HPDE6-E6E7 (cell line): ENCODE measurements at regions not wholly inside any gene's neighbourhood (a gene's known extent, or its start where the extent isn't known, plus 50 kb on each side); places are given as distances from the start of the nearest gene placed in this dataset.

ENCODE experiments used
- DNase-seq: peaks from one replicate; pipeline ENCODE4 v3.0.0; 2011; ENCODE audit warnings: missing footprints; ENCODE audit errors: extremely low spot score

- no peak for DNase-seq
Measured at GRCh38 chr4:3831529-3832150, 65.5 kb downstream of the ADRA2C start.

- no peak for DNase-seq
Measured at GRCh38 chr4:3832536-3833220, 66.5 kb downstream of the ADRA2C start.

GRCh38 chr4:3833326-3833989, 67.3 kb downstream of the ADRA2C start:
- DNase-seq, result no peak

DNA sequence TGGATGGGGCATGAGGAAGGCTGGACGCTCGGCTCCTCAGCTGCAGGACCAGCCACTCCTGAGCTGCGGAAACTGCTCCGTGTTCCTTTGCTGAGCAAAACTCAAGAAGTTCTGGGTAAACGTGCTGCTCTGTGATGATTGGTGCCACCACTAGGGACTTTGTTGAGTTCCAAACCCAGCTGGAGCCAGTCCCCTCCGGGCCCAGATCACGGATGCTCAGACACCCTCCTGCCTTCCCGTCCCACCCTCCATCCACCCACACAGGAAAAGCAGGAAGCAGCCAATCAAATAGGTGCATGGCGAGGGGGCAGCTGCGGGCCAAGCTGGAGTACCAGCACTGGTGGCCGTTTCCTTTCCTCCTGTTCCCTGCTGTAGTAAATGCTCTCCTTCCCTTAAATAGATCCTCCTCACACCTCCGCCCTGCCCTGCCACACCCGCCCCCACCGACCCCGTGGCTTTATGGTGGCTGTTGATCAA, 68.0 kb downstream of the ADRA2C start:
- no peak for DNase-seq

DNA sequence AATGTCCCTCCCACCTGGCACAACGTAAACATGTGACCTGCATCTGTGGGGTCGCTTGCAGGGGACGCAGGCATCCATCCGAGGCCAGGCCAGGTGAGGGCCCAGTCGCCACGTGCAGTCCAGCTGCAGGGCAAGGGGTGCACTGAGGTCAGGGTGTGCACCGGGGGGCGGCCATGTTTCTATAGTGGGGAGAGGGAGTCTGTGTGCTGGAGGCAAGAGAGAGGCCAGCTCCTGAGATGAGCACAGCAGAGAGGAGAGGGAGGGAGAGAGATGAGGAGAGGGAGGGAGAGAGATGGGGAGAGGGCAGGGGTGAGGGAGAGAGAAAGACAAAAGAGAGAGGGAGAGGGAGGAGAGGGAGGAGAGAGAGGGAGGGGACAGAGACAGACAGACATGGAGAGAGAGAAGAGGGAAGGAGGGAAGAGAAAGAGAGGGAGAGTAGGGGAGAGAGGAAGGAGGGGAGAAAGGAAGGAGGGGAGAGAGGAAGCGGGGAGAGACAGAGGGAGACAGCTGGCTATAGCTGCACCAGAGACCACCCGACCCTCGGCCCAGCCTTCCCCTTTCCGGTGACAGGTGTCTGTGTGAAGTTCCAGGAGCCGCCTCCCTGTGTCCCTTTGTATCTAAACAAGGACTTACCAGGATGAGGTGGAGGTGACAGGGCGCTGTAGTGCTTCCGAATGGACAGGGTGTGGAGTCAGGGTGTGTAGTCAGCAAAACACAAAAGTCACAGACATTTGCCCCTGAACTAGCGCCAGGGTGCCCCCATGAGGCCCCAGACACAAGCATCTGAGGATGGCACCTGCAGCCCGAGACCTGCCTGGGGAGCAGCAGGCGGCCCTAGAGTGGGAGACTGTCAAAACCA, 68.7 kb downstream of the ADRA2C start:
- no peak for DNase-seq

GRCh38 chr4:3835527-3836405, 69.6 kb downstream of the ADRA2C start:
- no peak for DNase-seq

GRCh38 chr4:3836406-3836755, 70.2 kb downstream of the ADRA2C start:
- no peak for DNase-seq

DNA sequence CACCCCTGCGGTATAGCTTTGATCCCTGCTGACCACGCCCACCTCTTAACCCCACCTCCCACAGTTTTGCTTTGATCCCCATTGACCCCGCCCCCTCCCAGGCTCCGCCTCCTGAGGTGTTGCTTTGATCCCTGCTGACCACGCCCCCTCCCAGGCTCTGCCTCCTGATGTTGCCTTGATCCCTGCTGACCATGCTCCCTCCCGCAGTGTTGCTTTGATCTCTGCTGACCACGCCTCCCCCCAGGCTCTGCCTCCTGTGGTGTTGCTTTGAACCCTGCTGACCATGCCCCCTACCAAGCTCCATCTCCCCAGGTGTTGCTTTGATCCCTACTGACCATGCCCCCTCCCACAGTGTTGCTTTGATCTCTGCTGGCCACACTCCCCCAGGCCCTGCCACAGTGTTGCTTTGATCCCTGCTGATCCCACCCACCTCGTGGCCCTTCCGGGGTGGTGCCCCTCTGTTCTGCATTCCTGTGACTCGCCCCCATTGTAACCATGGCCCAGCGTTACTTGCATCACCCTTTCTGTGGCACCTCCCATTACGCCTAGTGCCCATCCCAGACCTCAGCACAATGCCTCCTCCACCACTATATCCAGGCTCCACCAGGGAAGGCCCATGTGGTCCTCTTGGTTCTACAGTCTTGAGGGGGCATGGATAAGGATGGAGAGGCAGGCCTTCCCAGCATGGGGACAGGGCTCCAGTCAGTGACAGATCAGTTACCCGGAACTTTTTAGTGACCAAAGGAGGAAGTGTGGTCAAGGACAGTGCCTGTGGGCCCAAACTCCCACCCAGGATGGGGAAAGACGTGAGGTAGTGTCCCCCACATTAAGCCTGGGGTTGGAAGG, 70.8 kb downstream of the ADRA2C start:
- DNase-seq, result no peak

GRCh38 chr4:3838437-3839380, 72.5 kb downstream of the ADRA2C start:
- DNase-seq, result no peak

GRCh38 chr4:3845094-3845743, 79.0 kb downstream of the ADRA2C start:
- no peak for DNase-seq

- no peak for DNase-seq
Measured at GRCh38 chr4:3845744-3846429, 79.7 kb downstream of the ADRA2C start.

DNA sequence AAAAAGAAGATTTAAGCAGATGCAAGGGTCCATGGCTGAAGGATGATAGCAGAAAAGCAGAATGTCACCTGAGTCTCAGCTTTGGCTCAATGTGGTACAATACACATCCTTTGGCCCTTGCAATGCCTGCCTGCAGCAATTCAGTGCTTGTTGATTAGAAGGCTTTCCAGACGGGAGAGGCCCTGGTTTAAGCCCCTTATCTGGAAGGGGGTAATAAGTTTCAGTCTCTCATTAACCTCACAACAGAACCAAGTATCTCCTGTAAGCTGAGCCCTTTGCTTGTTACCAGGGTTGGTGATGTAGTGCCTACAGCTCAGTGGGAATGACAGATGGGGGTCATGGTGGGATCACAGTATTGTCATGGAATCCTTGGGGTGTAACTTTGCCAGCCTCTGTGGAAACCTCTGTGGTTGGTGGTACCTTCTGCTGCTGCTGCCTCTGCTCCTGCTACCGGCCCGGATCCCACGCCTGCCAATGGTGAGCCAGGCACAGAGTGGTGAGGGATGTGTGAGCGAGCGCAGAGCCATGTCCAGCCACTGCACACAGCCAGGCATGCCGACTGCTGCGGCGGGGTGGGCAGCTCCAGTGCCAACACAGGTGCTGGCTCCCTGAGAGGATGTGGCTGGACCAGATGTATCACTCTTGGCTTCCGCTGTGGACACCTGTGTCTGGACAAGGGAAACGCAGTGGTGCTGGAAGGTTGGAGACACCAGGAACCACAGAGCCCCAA, 81.2 kb downstream of the ADRA2C start:
- no peak for DNase-seq

DNA sequence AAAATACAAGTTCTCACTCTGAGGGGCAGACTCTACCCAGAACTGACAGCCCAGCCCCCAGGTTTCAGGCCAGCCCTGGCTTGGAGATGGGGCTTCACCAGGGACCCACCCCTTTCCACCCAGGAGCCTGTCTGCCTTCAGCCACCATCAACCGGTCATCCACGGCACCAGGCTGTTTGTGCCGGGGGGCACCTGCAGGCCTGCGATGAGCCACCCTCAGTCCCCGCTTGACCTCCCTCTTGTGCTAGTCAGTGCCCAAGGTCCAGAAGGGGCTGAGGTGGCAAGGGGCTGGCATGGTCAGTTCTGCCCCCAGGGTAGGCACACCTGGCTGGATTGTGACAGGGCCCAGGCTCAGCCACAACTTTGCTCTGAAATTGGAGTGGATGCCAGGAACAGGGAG, 82.1 kb downstream of the ADRA2C start:
- DNase-seq, result no peak

DNA sequence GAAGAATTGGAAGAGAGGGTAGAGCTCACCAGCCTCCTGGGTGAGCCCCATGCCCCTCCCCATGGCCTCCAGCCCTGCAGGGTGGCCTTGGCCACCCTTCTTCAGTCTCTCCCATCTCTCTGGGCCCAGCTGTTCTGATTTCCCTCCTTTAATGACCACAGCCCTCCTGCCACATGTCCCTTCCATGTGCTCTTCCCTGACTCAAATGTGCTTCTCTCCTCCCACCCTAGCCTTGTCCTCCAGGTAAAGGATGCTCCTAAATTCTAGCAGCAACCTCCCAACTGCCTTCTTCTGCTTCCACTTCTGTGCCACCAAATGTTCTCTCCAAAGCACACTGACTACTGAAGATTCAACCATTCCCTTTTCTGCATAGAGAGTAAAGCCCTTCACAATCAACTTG, 83.0 kb downstream of the ADRA2C start:
- no peak for DNase-seq

GRCh38 chr4:3850128-3850527, 83.9 kb downstream of the ADRA2C start:
- DNase-seq, result no peak

GRCh38 chr4:3851211-3851610, 85.0 kb downstream of the ADRA2C start:
- DNase-seq, result no peak

DNA sequence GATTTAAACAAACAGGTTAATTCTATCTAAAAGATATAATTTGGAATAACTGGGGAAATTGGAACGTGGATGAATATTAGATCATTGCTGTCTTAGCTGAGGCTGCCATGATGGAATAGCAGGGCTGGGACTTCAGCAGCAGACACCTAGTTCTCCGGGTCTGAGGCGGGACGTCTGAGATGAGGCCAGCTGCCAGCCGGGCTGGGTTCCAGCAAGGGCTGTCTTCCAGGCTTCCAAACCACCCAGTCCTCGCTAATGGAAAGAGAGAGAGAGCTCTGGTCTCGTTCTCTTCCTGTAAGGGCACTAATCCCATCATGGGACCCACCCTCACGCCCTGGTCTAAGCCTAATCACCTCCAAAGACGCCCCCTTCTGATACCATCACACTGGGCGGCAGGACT, 85.7 kb downstream of the ADRA2C start:
- DNase-seq, result no peak
